Upper lobe of left lung (tissue), 4 donors: ENCODE measurements at regions not wholly inside any gene's neighbourhood (a gene's known extent, or its start where the extent isn't known, plus 50 kb on each side); places are given as distances from the start of the nearest gene placed in this dataset.
"Not testable (repeated sequence)": the region's sequence is repeated elsewhere in the genome, so short reads cannot be mapped to it uniquely, and the experiment has no call there.

Experiments
- CTCF ChIP-seq, 6 experiments: fragments of 450-650 bp in 4 of 6; fragments of 200-600 bp in 2 of 6; sonication (generic) in 2 of 6; IDR thresholded peaks; one replicate each; pipeline ENCODE4 v1.5.1; 2016 to 2019; ENCODE audit warnings: antibody characterized with exemption in 6 of 6
- EP300 ChIP-seq, 4 donors: sonication (generic); formaldehyde crosslinking; IDR thresholded peaks; one replicate each; pipeline ENCODE4 v1.5.1; 2017; ENCODE audit warnings: antibody characterized with exemption in 4 of 4, control low read depth in 2 of 4
- POLR2A ChIP-seq, 4 donors: fragments of 450-650 bp; IDR thresholded peaks; one replicate each; pipeline ENCODE4 v1.5.1; 2016 to 2017; ENCODE audit warnings: antibody characterized with exemption in 4 of 4, mild to moderate bottlenecking in 2 of 4
- POLR2AphosphoS5 ChIP-seq, 2 donors: sonication (generic); formaldehyde crosslinking; IDR thresholded peaks; one replicate each; pipeline ENCODE4 v1.5.1; 2017; ENCODE audit warnings: antibody characterized with exemption in 2 of 2

- TF ChIP-seq CTCF, POLR2A, EP300, POLR2AphosphoS5 (IDR thresholded peaks at IDR 0.05): not testable (repeated sequence)
Measured at GRCh38 chr17:21558921-21559320, 133.4 kb upstream of the KCNJ18 start.
